Chondrocyte (in vitro differentiated cells): ENCODE measurements at regions not wholly inside any gene's neighbourhood (a gene's known extent, or its start where the extent isn't known, plus 50 kb on each side); places are given as distances from the start of the nearest gene placed in this dataset.

Source experiments
- DNase-seq: peaks from one replicate; pipeline ENCODE4 v3.0.0; 2021; ENCODE audit warnings: mixed read lengths, low spot score
- H3K27ac Mint-ChIP-seq: one replicate; pipeline ENCODE4 v1.8.0; 2021; ENCODE audit warnings: mild to moderate bottlenecking, moderate library complexity, mixed read lengths; ENCODE audit not compliant: unreplicated experiment
- H3K27me3 Mint-ChIP-seq: 2 replicates; pipeline ENCODE4 v1.8.0; 2021; ENCODE audit warnings: low read depth, mixed read lengths
- H3K36me3 Mint-ChIP-seq: 2 replicates; pipeline ENCODE4 v1.8.0; 2021; ENCODE audit warnings: low read depth, mixed read lengths
- H3K4me1 Mint-ChIP-seq: 2 replicates; pipeline ENCODE4 v1.8.0; 2021; ENCODE audit warnings: low read depth, mild to moderate bottlenecking, mixed read lengths
- H3K4me3 Mint-ChIP-seq: one replicate; pipeline ENCODE4 v1.8.0; 2021; ENCODE audit warnings: mild to moderate bottlenecking, moderate library complexity, mixed read lengths; ENCODE audit not compliant: unreplicated experiment
- H3K9me3 Mint-ChIP-seq: 2 replicates; pipeline ENCODE4 v1.8.0; 2021; ENCODE audit warnings: low read depth, mixed read lengths
- TF ChIP-seq, protein P1 (sequence below): fragments of 200-600 bp; sonication (generic); IDR thresholded peaks from 2 replicates; pipeline ENCODE4 v1.5.0; 2021; ENCODE audit warnings: antibody characterized with exemption, mild to moderate bottlenecking, moderate library complexity

DNA sequence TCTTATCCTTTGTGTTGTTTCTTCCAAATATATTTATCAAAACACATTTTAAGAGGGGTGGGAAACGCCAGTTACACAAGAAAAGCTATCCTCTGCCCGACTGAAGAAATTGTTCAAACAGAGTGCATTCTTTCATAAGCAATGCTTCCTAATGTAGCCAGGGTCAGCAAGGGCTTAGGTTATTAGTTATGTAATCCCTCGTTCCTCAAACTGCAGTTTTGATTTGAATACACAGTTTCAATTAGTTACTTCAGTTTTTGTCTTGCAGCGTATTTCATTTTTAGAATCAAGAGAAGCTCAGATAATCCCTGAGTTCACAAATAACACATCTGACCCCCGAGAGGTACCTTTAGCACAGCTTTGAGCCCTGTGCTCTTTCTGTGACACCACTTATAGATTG is 141.7 kb upstream of the NRIP1 start:
- Mint-ChIP-seq H3K36me3 (no peaks in the 10 kb centered on the region), H3K27ac (no peak overlapping the region), H3K27me3 (no peaks in the 10 kb centered on the region), H3K4me1 (peaks cover 3% of the 10 kb centered on the region), H3K9me3 (no peaks in the 10 kb centered on the region), H3K4me3 (no peak overlapping the region)
- TF ChIP-seq, protein P1, sequence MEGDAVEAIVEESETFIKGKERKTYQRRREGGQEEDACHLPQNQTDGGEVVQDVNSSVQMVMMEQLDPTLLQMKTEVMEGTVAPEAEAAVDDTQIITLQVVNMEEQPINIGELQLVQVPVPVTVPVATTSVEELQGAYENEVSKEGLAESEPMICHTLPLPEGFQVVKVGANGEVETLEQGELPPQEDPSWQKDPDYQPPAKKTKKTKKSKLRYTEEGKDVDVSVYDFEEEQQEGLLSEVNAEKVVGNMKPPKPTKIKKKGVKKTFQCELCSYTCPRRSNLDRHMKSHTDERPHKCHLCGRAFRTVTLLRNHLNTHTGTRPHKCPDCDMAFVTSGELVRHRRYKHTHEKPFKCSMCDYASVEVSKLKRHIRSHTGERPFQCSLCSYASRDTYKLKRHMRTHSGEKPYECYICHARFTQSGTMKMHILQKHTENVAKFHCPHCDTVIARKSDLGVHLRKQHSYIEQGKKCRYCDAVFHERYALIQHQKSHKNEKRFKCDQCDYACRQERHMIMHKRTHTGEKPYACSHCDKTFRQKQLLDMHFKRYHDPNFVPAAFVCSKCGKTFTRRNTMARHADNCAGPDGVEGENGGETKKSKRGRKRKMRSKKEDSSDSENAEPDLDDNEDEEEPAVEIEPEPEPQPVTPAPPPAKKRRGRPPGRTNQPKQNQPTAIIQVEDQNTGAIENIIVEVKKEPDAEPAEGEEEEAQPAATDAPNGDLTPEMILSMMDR, result no peak
- no peak for DNase-seq

DNA sequence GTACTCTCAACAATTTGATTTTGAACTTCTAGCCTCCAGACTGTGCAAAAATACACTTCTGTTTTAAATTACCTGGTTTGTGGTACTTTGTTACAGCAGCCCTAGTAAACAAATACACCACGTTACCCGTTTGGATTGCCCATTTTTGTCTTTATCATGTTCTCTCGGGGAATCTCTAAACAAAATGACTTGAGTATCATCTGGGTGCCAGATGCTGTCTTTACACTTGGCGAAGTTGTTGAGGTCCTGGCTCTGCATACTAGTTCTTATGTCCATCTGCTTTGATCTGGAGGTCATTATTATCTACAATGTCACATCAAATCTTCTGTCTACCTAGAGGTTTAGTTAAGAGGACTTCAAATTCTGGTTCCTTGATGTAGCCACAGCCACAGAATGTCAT is 142.4 kb upstream of the NRIP1 start:
- no peak overlapping the region for H3K27ac Mint-ChIP-seq
- no peaks in the 10 kb centered on the region for H3K36me3 Mint-ChIP-seq
- TF ChIP-seq, protein P1, result no peak
- H3K4me3 Mint-ChIP-seq, result no peak overlapping the region
- no peak for DNase-seq
- H3K4me1 Mint-ChIP-seq, result peaks cover 3% of the 10 kb centered on the region
- no peaks in the 10 kb centered on the region for H3K27me3 Mint-ChIP-seq
- no peaks in the 10 kb centered on the region for H3K9me3 Mint-ChIP-seq

DNA sequence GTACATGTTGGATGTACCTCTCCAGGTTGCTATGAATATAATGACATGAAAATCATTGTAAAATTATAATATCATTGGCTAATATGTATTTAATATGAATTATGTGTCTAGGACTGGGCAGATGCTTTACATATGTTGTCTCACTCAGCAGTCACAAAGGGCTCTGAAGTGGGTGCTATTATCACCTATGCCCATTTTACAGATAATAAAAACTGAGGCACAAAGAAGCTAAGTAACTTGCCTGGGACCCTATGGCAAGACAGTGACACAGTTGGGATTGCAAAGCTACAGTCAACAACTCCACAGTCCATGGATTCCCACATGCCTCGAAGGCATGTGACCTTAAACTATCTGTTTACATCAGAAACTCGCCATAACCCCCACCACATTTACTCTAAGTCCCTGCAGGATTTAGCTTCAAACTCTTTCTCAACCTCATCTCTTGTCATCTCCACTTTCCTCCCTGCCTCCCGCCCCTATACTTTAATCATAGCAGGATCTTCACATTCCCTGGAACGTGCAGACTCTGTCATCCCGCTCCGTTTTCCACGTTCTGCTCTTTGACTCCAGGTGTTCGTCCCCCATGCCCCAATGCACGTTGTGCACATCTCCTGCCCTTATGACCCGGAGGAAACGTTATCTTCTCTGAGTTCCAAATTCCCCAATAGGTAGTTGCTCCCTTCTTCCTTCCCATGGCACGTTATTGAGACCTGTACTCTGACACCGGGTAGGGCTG is 143.0 kb upstream of the NRIP1 start:
- Mint-ChIP-seq H3K27ac (no peak overlapping the region), H3K27me3 (no peaks in the 10 kb centered on the region), H3K4me3 (no peak overlapping the region), H3K9me3 (no peaks in the 10 kb centered on the region), H3K36me3 (peaks cover under 1% of the 10 kb centered on the region), H3K4me1 (no peaks in the 10 kb centered on the region)
- TF ChIP-seq, protein P1, result no peak
- no peak for DNase-seq

DNA sequence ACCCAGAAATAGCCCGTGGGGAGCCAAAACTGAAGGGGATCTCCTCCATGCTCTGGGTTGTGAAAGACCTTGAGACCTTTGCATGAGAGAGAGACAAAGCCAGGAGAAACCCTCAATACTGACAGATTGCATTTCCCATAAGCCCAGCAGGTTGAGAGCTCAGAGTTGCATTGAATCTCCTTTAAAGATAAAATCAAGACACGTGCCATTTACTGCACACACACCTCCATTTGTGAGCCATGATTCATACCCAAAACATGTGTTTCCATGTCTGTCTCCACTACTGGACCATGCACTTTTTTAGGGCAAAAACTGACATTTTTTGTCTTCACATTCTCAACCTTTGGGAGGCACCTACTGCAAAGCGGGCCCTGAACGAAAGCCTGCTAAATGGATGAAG is 144.0 kb upstream of the NRIP1 start:
- TF ChIP-seq, protein P1, result no peak
- H3K4me1 Mint-ChIP-seq, result no peaks in the 10 kb centered on the region

DNA sequence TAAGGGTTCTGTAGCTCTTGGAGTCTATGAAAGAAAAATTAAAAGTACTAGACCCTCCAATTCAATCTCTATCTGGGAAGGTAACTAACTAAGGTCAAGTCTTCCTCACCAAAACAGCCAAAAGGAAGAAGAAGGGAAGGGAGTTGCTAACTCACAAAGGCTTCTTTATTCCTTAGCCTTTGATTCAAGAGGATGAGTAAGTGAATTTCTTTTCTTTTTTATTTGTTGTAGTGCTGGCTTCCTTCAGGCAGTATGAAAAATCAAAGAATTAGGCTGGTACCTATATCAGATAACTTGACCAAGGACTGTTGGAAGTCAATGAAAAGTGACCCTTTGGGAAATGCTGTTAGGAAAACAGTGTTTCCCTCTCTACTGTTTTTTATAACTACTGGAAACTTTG is 144.4 kb upstream of the NRIP1 start:
- Mint-ChIP-seq H3K36me3 (peaks cover 1% of the 10 kb centered on the region), H3K27me3 (no peaks in the 10 kb centered on the region), H3K9me3 (no peaks in the 10 kb centered on the region), H3K4me1 (no peaks in the 10 kb centered on the region), H3K4me3 (no peak overlapping the region), H3K27ac (no peak overlapping the region)
- no peak for DNase-seq
- TF ChIP-seq, protein P1, result no peak

More for the DNA sequence above, 144.0 kb upstream of the NRIP1 start:
- no peak overlapping the region for H3K27ac Mint-ChIP-seq
- DNase-seq, result no peak
- H3K9me3 Mint-ChIP-seq, result no peaks in the 10 kb centered on the region
- H3K27me3 Mint-ChIP-seq, result no peaks in the 10 kb centered on the region
- H3K36me3 Mint-ChIP-seq, result peaks cover 1% of the 10 kb centered on the region
- no peak overlapping the region for H3K4me3 Mint-ChIP-seq
